Epithelial cell of proximal tubule (primary cell): ENCODE measurements at regions not wholly inside any gene's neighbourhood (a gene's known extent, or its start where the extent isn't known, plus 50 kb on each side); places are given as distances from the start of the nearest gene placed in this dataset.

ENCODE experiments used
- DNase-seq: peaks from one replicate; pipeline ENCODE4 v3.0.0-alpha.2; 2011; ENCODE audit warnings: low read depth
- H3K4me3 ChIP-seq: 2 replicates; pipeline ENCODE4 v1.5.1; 2011; ENCODE audit warnings: low read depth, mild to moderate bottlenecking, low read length
- TF ChIP-seq, protein P1 (sequence below): conservative IDR thresholded peaks from 2 replicates; pipeline ENCODE4 v1.5.1; 2012; ENCODE audit warnings: low read depth, mild to moderate bottlenecking, low read length

DNA sequence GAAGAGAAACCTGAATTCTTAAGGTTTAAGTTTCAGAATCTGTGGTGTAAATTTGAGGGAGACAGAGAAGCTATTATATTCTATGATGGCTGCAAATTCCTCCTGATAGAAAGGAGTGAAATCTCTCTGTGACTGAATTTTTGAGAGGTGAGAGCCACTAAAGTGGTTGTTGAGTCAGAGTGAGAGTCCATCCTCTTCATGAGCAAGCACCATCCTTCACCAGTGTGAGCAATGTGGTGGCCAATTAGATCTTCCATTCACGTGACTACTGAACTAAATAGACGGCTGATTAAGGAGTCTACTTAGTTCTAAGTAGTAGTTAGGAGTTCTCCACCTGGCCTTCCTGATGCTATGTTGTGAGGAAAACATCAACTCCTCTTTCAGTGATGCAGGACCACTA is 147.8 kb upstream of the CCNH start:
- no peak for DNase-seq
- TF ChIP-seq, protein P1, sequence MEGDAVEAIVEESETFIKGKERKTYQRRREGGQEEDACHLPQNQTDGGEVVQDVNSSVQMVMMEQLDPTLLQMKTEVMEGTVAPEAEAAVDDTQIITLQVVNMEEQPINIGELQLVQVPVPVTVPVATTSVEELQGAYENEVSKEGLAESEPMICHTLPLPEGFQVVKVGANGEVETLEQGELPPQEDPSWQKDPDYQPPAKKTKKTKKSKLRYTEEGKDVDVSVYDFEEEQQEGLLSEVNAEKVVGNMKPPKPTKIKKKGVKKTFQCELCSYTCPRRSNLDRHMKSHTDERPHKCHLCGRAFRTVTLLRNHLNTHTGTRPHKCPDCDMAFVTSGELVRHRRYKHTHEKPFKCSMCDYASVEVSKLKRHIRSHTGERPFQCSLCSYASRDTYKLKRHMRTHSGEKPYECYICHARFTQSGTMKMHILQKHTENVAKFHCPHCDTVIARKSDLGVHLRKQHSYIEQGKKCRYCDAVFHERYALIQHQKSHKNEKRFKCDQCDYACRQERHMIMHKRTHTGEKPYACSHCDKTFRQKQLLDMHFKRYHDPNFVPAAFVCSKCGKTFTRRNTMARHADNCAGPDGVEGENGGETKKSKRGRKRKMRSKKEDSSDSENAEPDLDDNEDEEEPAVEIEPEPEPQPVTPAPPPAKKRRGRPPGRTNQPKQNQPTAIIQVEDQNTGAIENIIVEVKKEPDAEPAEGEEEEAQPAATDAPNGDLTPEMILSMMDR = no peak
- no peak overlapping the region for H3K4me3 ChIP-seq

DNA sequence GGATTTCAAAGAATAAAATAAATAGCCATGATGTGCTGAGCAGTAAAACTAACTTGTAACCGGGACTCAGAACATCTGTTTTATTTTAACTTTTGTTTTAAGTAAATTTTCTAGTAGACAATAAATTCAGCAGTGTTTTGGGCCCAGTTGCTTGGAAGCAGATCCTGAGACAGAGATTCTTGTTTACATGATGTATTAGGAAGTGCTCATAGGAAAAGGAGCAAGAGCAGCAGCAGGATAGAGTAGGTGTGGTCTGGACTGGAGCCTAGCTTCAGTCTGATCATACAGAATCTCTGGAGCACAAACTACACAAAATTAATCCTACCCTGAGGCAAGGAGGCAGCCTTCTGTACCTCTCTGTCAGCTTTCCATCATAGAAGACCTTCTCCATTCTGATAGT is 139.2 kb upstream of the CCNH start:
- TF ChIP-seq, protein P1 = no peak
- no peak overlapping the region for H3K4me3 ChIP-seq
- no peak for DNase-seq

DNA sequence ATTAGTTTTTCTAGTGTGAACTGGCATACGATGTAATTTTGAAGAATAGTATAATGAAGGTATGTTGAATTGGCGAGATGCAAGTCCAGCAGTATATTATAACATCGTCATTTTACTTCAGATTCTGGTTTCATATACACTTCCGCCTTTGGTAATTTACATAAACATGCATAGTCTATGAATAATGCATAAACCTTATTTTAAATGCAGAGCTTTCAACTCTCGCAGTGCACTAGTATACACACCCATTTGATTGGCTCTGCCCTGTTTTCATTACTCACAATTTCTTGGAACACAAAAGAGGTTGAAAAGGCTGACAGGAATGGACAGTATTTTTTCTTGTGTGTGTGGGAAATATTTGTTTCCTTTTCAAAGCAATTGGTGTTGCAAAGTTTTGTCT is 128.9 kb upstream of the CCNH start:
- TF ChIP-seq, protein P1 = no peak
- no peak overlapping the region for H3K4me3 ChIP-seq
- no peak for DNase-seq

DNA sequence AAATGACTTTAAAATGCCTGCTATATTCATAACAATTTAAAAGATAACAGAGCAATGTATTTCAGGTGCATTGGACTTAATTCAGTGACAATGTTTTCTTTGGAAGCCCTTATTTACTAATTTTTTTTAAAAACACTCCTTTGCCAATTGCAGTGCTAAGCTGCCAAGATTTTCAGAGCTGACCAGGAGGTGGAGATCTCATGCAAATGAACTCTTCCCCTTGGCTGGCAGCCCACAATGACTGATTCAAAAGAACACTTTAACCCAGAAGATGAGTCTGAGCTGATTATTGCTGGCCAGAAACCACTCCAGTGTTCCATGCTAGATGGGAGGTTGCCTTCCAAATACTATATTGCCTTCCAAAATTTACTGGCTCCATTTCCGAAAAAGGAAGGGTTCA is 128.3 kb upstream of the CCNH start:
- TF ChIP-seq, protein P1 = peak; percentile 37
- DNase-seq = peak; percentile 10
- H3K4me3 ChIP-seq = no peak overlapping the region

DNA sequence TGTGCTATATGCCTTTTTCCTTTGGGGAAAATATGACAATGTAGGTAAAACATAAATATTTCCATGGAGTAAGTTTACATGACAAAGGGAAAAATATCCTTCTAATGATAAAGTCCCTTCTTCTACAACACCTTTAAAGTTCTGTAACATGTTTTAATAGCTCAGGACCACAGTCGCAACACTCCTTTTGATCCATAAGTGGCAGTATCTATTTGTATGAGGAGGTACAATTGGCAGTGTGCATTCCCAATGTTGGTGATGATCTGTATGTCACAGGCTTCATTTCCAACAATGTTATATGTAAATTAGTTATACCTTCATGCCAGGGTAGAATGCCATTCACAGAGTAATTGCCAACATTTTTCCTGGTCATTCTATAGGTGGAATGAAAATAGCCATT is 127.1 kb upstream of the CCNH start:
- TF ChIP-seq, protein P1 = no peak
- DNase-seq = no peak
- no peak overlapping the region for H3K4me3 ChIP-seq

DNA sequence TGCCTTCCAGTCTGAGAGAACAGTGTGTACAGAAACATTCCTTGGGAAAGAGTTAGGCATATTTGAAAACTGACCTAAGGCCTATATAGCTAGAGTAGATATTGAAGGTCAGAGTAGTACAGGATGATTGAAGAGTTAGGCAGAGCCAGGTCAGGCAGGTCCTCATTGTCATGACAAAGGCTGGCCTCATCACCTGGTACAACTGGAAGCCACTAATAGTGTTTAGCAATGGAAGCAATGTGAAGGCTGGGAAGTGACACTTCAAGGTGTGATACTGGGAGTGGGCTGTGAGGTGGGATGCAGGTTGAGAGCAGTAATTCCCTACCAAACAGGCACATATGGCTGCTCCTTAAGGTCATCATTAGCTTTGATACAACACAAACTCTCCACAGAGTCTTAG is 123.6 kb upstream of the CCNH start:
- no peak for DNase-seq
- TF ChIP-seq, protein P1 = no peak
- no peak overlapping the region for H3K4me3 ChIP-seq

DNA sequence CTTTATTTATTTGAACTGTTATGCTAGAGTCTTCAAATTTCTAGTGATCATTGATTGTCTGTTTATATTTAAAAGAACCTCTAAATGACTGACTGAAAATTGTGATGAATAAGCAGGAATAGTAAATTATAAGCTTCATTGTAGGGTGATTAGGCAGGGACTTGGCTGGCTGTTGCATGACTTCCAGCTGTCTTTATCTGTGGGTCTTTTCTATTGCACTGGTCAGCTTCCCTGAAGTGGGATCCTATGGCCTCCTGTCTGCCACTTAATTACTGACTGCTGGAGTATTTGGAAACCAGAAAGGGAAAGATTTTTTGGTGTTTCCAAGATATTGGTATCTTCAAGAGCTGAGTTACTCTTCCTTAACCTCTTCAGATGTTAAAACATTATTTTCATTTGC is 123.0 kb upstream of the CCNH start:
- TF ChIP-seq, protein P1 = no peak
- DNase-seq = no peak

More for the DNA sequence above, 123.0 kb upstream of the CCNH start:
- no peak overlapping the region for H3K4me3 ChIP-seq
